Suprapubic skin (tissue), 4 donors: ENCODE measurements at regions not wholly inside any gene's neighbourhood (a gene's known extent, or its start where the extent isn't known, plus 50 kb on each side); places are given as distances from the start of the nearest gene placed in this dataset.
A peak's percentile ranks its signal among the peaks of the same experiment; 100 is the strongest.

Experiments
- DNase-seq, 2 donors: peaks; one replicate each; pipeline ENCODE4 v3.0.0-alpha.2; 2019; ENCODE audit warnings: low spot score in 2 of 2
- H3K27ac ChIP-seq: fragments of 200-600 bp; sonication (generic); one replicate; pipeline ENCODE4 v1.5.1; 2019
- H3K27me3 ChIP-seq: fragments of 200-600 bp; sonication (generic); one replicate; pipeline ENCODE4 v1.5.1; 2019
- H3K36me3 ChIP-seq: fragments of 200-600 bp; sonication (generic); one replicate; pipeline ENCODE4 v1.5.1; 2019
- H3K4me1 ChIP-seq: fragments of 200-600 bp; sonication (generic); one replicate; pipeline ENCODE4 v1.5.1; 2019
- H3K4me3 ChIP-seq: fragments of 200-600 bp; sonication (generic); one replicate; pipeline ENCODE4 v1.5.1; 2019; ENCODE audit warnings: mild to moderate bottlenecking
- H3K9me3 ChIP-seq: fragments of 200-600 bp; sonication (generic); one replicate; pipeline ENCODE4 v1.5.1; 2019
- CTCF ChIP-seq, 2 donors: fragments of 200-600 bp in 1 of 2; fragments of 450-650 bp in 1 of 2; sonication (generic) in 1 of 2; IDR thresholded peaks; one replicate each; pipeline ENCODE4 v1.5.1; 2016 to 2019; ENCODE audit warnings: antibody characterized with exemption in 2 of 2, mild to moderate bottlenecking in 1 of 2, moderate library complexity in 1 of 2
- EP300 ChIP-seq: sonication (generic); formaldehyde crosslinking; IDR thresholded peaks from one replicate; pipeline ENCODE4 v1.6.1; 2017; ENCODE audit warnings: antibody characterized with exemption
- POLR2A ChIP-seq, 2 donors: fragments of 450-650 bp; IDR thresholded peaks; one replicate each; pipeline ENCODE4 v1.6.1; 2017; ENCODE audit warnings: antibody characterized with exemption in 2 of 2, mild to moderate bottlenecking in 2 of 2, moderate library complexity in 2 of 2
- POLR2AphosphoS5 ChIP-seq, 3 donors: sonication (generic); formaldehyde crosslinking; IDR thresholded peaks; one replicate each; pipeline ENCODE4 v1.6.1; 2017; ENCODE audit warnings: antibody characterized with exemption in 3 of 3
- WGBS: methylation state at CpG from one replicate; pipeline ENCODE4 v1.1.5; 2018; 5-methylcytosine and 5-hydroxymethylcytosine counted together

DNA sequence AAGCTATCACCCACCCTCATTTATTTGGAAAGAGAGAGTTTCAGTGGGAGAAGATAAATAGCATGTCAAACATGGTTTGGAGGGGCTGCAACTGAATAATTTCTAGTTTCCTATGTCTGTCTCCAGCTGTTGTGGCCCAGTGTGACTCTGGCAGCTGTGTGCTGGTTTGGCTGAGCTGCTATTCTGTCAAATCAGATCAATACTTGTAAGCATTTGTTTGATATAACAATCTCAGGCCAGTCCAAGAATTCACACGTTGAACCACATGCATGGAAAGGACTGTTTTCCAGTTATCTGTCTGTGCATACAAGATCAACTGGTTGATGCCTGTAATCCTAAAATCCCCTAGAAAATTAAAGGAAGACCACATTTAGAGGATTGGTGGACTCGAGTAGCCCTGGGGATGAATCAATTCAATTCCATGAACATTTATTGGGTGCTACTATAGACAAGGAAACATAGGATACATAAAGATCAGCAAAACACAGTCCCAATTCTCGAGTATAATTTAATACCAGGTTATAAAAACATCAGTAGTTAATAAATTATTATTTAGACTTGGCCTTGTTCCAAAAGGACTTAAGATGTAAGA lies 209.0 kb upstream of the PARD3B start:
- H3K4me1 ChIP-seq, result no peaks in the 10 kb centered on the region
- no peak overlapping the region for H3K27ac ChIP-seq
- no peak for DNase-seq
- H3K9me3 ChIP-seq, result no peaks in the 10 kb centered on the region
- H3K36me3 ChIP-seq, result no peaks in the 10 kb centered on the region
- H3K27me3 ChIP-seq, result no peaks in the 10 kb centered on the region
- TF ChIP-seq POLR2A (IDR thresholded peaks at IDR 0.05) (no peak), EP300 (no peak), POLR2AphosphoS5 (IDR thresholded peaks at IDR 0.05) (no peak), CTCF (IDR thresholded peaks at IDR 0.05) (no peak)
- H3K4me3 ChIP-seq, result no peak overlapping the region
- 60% methylated on average over 3 of the region's 3 CpGs for WGBS

GRCh38 chr2:204337638-204338037 lies 207.6 kb upstream of the PARD3B start:
- no peak for TF ChIP-seq POLR2A (IDR thresholded peaks at IDR 0.05)
- TF ChIP-seq EP300, result no peak
- TF ChIP-seq CTCF (IDR thresholded peaks at IDR 0.05), result no peak
- no peak for TF ChIP-seq POLR2AphosphoS5 (IDR thresholded peaks at IDR 0.05)
- no peaks in the 10 kb centered on the region for H3K27me3 ChIP-seq
- no peaks in the 10 kb centered on the region for H3K4me1 ChIP-seq
- no peaks in the 10 kb centered on the region for H3K9me3 ChIP-seq
- no peak overlapping the region for H3K27ac ChIP-seq
- no peaks in the 10 kb centered on the region for H3K36me3 ChIP-seq
- WGBS, result 90% methylated on average over 1 of the region's 1 CpG
- DNase-seq, result no peak
- no peak overlapping the region for H3K4me3 ChIP-seq

GRCh38 chr2:204339212-204339715 lies 206.0 kb upstream of the PARD3B start:
- Histone ChIP-seq H3K9me3 (no peaks in the 10 kb centered on the region), H3K36me3 (no peaks in the 10 kb centered on the region), H3K4me3 (no peak overlapping the region), H3K4me1 (no peaks in the 10 kb centered on the region), H3K27me3 (no peaks in the 10 kb centered on the region), H3K27ac (no peak overlapping the region)
- TF ChIP-seq POLR2AphosphoS5 (IDR thresholded peaks at IDR 0.05), result no peak
- no peak for TF ChIP-seq POLR2A (IDR thresholded peaks at IDR 0.05)
- TF ChIP-seq CTCF (IDR thresholded peaks at IDR 0.05), result no peak
- TF ChIP-seq EP300, result no peak
- 85% methylated on average over 3 of the region's 3 CpGs for WGBS
- DNase-seq, result no peak

DNA sequence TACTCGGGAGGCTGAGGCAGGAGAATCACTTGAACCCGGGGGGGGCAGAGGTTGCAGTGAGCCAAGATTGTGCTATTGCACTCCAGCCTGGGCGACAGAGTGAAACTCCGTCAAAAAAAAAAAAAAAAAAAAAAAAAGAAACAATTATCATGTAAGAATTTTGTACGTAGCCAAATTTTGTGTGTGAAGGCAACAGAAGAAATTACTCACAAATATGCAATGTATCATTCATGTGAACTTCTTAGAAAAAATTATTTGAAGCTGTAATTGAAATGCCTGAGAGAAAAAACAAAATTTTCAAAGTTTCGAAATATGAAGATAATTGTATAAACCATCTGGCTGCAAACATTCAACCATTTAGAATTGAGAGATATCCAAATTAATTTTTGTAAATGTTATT lies 204.8 kb upstream of the PARD3B start:
- DNase-seq, result no peak
- no peaks in the 10 kb centered on the region for H3K27me3 ChIP-seq
- H3K36me3 ChIP-seq, result no peaks in the 10 kb centered on the region
- no peaks in the 10 kb centered on the region for H3K4me1 ChIP-seq
- H3K4me3 ChIP-seq, result peak overlapping the region; percentile 14
- no peak overlapping the region for H3K27ac ChIP-seq
- WGBS, result 59% methylated on average over 5 of the region's 6 CpGs
- TF ChIP-seq POLR2AphosphoS5 (IDR thresholded peaks at IDR 0.05) (no peak), CTCF (IDR thresholded peaks at IDR 0.05) (no peak), POLR2A (IDR thresholded peaks at IDR 0.05) (no peak), EP300 (no peak)
- no peaks in the 10 kb centered on the region for H3K9me3 ChIP-seq

GRCh38 chr2:204341887-204342276 lies 203.4 kb upstream of the PARD3B start:
- no peaks in the 10 kb centered on the region for H3K36me3 ChIP-seq
- DNase-seq, result no peak
- H3K27ac ChIP-seq, result no peak overlapping the region
- WGBS, result 50% methylated on average over 2 of the region's 2 CpGs
- TF ChIP-seq POLR2AphosphoS5 (IDR thresholded peaks at IDR 0.05) (no peak), CTCF (IDR thresholded peaks at IDR 0.05) (no peak), EP300 (no peak), POLR2A (IDR thresholded peaks at IDR 0.05) (no peak)
- no peaks in the 10 kb centered on the region for H3K9me3 ChIP-seq
- H3K4me1 ChIP-seq, result no peaks in the 10 kb centered on the region
- H3K4me3 ChIP-seq, result no peak overlapping the region
- H3K27me3 ChIP-seq, result no peaks in the 10 kb centered on the region
